ENCODE measurements at regions not wholly inside any gene's neighbourhood (a gene's known extent, or its start where the extent isn't known, plus 50 kb on each side); places are given as distances from the start of the nearest gene placed in this dataset.

DNA sequence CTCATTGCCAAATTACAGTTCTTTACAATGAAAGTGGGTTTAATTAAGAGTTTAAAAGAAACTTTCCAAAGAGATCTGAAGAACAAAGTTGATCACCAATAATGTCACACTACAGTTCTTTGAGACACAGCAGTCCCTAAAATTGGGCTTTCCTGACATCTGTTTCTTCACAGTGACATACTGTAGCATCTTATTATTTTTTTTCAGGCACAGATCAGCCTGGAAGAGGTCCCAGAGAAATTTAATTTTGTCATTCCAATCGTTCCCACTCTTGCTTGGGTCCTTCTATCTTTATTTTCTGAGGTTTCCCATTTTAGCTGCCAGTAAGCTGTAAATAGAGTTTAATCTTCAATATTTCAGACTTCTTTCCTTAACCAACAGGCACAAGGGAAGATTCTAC, 143.1 kb upstream of the FRMPD4 start:
- no peak overlapping the region for H3K27ac ChIP-seq
- TF ChIP-seq, protein P1, sequence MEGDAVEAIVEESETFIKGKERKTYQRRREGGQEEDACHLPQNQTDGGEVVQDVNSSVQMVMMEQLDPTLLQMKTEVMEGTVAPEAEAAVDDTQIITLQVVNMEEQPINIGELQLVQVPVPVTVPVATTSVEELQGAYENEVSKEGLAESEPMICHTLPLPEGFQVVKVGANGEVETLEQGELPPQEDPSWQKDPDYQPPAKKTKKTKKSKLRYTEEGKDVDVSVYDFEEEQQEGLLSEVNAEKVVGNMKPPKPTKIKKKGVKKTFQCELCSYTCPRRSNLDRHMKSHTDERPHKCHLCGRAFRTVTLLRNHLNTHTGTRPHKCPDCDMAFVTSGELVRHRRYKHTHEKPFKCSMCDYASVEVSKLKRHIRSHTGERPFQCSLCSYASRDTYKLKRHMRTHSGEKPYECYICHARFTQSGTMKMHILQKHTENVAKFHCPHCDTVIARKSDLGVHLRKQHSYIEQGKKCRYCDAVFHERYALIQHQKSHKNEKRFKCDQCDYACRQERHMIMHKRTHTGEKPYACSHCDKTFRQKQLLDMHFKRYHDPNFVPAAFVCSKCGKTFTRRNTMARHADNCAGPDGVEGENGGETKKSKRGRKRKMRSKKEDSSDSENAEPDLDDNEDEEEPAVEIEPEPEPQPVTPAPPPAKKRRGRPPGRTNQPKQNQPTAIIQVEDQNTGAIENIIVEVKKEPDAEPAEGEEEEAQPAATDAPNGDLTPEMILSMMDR (IDR thresholded peaks at IDR 0.05): no peak
- H3K4me3 ChIP-seq: no peak overlapping the region
- no peaks in the 10 kb centered on the region for H3K4me1 ChIP-seq
- no peaks in the 10 kb centered on the region for H3K9me3 ChIP-seq
- DNase-seq (ENCODE audit: low spot score in 2 of 2): no peak
- H3K36me3 ChIP-seq: no peaks in the 10 kb centered on the region
- no peaks in the 10 kb centered on the region for H3K27me3 ChIP-seq
- intact Hi-C loops (cut with DNase I): no loop called here

DNA sequence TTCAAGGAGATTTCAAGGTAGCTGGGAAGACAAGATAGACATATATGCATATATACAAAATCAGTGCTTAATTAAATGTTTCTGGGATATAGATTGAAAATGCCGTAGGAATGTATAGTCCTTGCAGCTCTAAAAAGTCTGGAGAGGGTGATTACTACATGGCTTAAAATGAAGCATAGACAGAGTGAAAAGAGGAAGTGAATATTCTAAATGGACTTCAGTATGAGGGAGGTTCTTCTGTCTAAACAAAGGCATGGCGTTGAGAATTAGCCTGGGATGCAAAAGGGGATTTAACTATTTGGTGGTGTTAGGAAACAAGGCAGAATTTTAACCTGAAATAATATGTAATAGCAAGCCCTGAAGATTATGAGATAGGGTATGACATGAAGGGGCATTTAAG, 141.5 kb upstream of the FRMPD4 start:
- no peaks in the 10 kb centered on the region for H3K27me3 ChIP-seq
- H3K4me3 ChIP-seq: no peak overlapping the region
- intact Hi-C loops (cut with DNase I): no loop called here
- H3K27ac ChIP-seq: no peak overlapping the region
- TF ChIP-seq, protein P1 (IDR thresholded peaks at IDR 0.05): no peak
- no peaks in the 10 kb centered on the region for H3K4me1 ChIP-seq
- no peak for DNase-seq (ENCODE audit: low spot score in 2 of 2)
- no peaks in the 10 kb centered on the region for H3K9me3 ChIP-seq
- H3K36me3 ChIP-seq: no peaks in the 10 kb centered on the region

- H3K9me3 ChIP-seq: no peaks in the 10 kb centered on the region
- no peak for DNase-seq (ENCODE audit: low spot score in 2 of 2)
- no peaks in the 10 kb centered on the region for H3K27me3 ChIP-seq
- TF ChIP-seq, protein P1 (IDR thresholded peaks at IDR 0.05): no peak
- no peak overlapping the region for H3K4me3 ChIP-seq
- no peak overlapping the region for H3K27ac ChIP-seq
- H3K36me3 ChIP-seq: no peaks in the 10 kb centered on the region
- intact Hi-C loops (cut with DNase I): no loop called here
- no peaks in the 10 kb centered on the region for H3K4me1 ChIP-seq
Measured at GRCh38 chrX:11998944-11999343, 139.3 kb upstream of the FRMPD4 start.

DNA sequence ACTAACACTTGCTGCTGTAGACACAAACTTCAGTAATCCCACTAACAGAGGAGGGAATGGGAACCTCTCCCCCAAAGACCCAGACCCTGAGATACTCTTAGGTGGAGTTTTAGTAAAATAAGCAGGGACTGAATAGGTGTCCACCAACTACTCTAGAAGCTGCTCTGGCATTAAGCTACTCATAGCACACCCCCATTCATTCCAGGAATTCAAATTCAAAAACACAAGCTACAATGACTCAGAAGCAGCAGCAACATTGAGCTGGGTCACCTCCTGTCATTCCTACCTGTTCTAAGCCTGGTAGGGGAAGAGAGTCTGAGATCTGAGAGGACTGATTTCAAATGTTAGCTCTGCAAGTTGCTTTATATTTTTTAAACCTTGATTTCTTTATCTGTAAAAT, 135.4 kb upstream of the FRMPD4 start:
- Histone ChIP-seq H3K27ac (no peak overlapping the region), H3K4me3 (no peak overlapping the region), H3K36me3 (no peaks in the 10 kb centered on the region), H3K27me3 (no peaks in the 10 kb centered on the region), H3K4me1 (no peaks in the 10 kb centered on the region), H3K9me3 (no peaks in the 10 kb centered on the region)
- intact Hi-C loops (cut with DNase I): no loop called here
- TF ChIP-seq, protein P1 (IDR thresholded peaks at IDR 0.05): no peak
- no peak for DNase-seq (ENCODE audit: low spot score in 2 of 2)

- Histone ChIP-seq H3K27me3 (no peaks in the 10 kb centered on the region), H3K27ac (no peak overlapping the region), H3K36me3 (no peaks in the 10 kb centered on the region), H3K9me3 (no peaks in the 10 kb centered on the region), H3K4me3 (no peak overlapping the region), H3K4me1 (no peaks in the 10 kb centered on the region)
- no peak for DNase-seq (ENCODE audit: low spot score in 2 of 2)
- intact Hi-C loops (cut with DNase I): no loop called here
- TF ChIP-seq, protein P1 (IDR thresholded peaks at IDR 0.05): no peak
Measured at GRCh38 chrX:12007881-12008280, 130.4 kb upstream of the FRMPD4 start.

DNA sequence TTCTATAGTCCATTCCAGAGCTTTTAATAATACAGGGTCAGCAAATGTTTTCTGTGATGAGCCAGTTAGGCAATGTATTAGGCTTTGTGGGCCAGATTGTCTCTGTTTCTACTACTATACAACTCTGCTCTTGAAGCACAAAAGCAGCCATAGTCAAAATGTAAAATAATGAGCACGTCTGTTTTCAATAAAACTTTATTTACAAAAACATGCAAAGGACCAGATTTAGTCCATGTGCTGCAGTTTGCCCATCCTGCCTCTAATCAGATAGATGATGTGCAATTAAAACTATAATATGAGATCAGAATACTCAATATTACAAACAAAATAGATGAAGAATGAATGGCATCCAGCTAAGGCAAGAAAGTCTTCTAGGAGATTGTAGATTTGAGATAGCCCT, 127.8 kb upstream of the FRMPD4 start:
- Histone ChIP-seq H3K27ac (no peak overlapping the region), H3K4me3 (no peak overlapping the region), H3K27me3 (no peaks in the 10 kb centered on the region), H3K36me3 (no peaks in the 10 kb centered on the region), H3K9me3 (no peaks in the 10 kb centered on the region), H3K4me1 (no peaks in the 10 kb centered on the region)
- no peak for DNase-seq (ENCODE audit: low spot score in 2 of 2)
- intact Hi-C loops (cut with DNase I): no loop called here
- TF ChIP-seq, protein P1 (IDR thresholded peaks at IDR 0.05): no peak

Data from ascending aorta (tissue), 2 donors.